HepG2 (cell line): ENCODE measurements at regions not wholly inside any gene's neighbourhood (a gene's known extent, or its start where the extent isn't known, plus 50 kb on each side); places are given as distances from the start of the nearest gene placed in this dataset.

Source experiments
- ATAC-seq: fragments of 200-7000 bp; cut with Tn5 transposase; 3 replicates; pipeline ENCODE4 v1.9.1; 2020; ENCODE audit warnings: mild to moderate bottlenecking, moderate library complexity
- BruUV-seq: library from RNA; stranded (reverse); fragments of 400-500 nt; replicated peaks from 2 replicates; lab custom pipeline; 2021; lab: Mats Ljungman, UMichigan
- CTCF ChIA-PET: fragments of 300-600 bp; formaldehyde crosslinking; extraction: SDS; loops from one replicate; lab custom pipeline; 2021; ENCODE audit warnings: low total read pairs, inconsistent platforms, low intra/inter-chr PET ratio; lab: Yijun Ruan, JAX
- POLR2A ChIA-PET: fragments of 350-600 bp; sonication (Branson Sonifier 250); formaldehyde crosslinking; loops from one replicate; lab custom pipeline; 2020; ENCODE audit warnings: antibody characterized with exemption, inconsistent platforms; lab: Yijun Ruan, JAX
- DNase-seq: peaks from one replicate; pipeline ENCODE4 v3.0.0-alpha.2; 2015; ENCODE audit warnings: low spot score
- FAIRE-seq: peaks from 3 replicates; lab custom pipeline; 2011; peaks lifted over from hg19 to GRCh38; lab: Jason Lieb, UNC
- H2AFZ ChIP-seq: one replicate; pipeline ENCODE4 v1.6.1; 2011; ENCODE audit warnings: low read length, inconsistent platforms
- H3K27ac ChIP-seq: fragments of 300-600 bp; 3 replicates; pipeline ENCODE4 v1.8.0; 2011; ENCODE audit warnings: mixed run types, mild to moderate bottlenecking, mixed read lengths, low read length, inconsistent platforms; ENCODE audit not compliant: insufficient read depth; ENCODE audit errors: extremely low read length
- H3K27me3 ChIP-seq, 2 experiments: fragments of 200-600 bp in 1 of 2; 2 replicates in 1 of 2; 3 replicates in 1 of 2; pipeline versions ENCODE4 v1.6.0 to v1.8.0; 2011; ENCODE audit warnings: low read length in 2 of 2, mild to moderate bottlenecking in 2 of 2, moderate library complexity in 2 of 2, inconsistent platforms in 1 of 2; ENCODE audit not compliant: insufficient read depth in 2 of 2, control insufficient read depth in 1 of 2
- H3K36me3 ChIP-seq, 2 experiments: fragments of 200-600 bp in 1 of 2; replicated peaks in 1 of 2; 2 replicates in 1 of 2; 3 replicates in 1 of 2; pipeline versions ENCODE4 v1.5.1 to v1.8.0; 2011; ENCODE audit warnings: low read length in 2 of 2, inconsistent platforms in 1 of 2; ENCODE audit not compliant: insufficient read depth in 2 of 2, control insufficient read depth in 1 of 2
- H3K4me1 ChIP-seq: 2 replicates; pipeline ENCODE4 v1.5.1; 2012; ENCODE audit warnings: low read length, inconsistent platforms; ENCODE audit not compliant: insufficient read depth
- H3K4me2 ChIP-seq: 2 replicates; pipeline ENCODE4 v1.6.0; 2011; ENCODE audit warnings: low read depth, low read length, inconsistent platforms
- H3K4me3 ChIP-seq, 3 experiments: fragments of 200-600 bp in 1 of 3; sonication (generic), shearing (Covaris generic) in 1 of 3; replicated peaks in 1 of 3; 2 replicates each; pipeline ENCODE4 v1.5.1; 2011 to 2016; ENCODE audit warnings: low read length in 3 of 3, inconsistent platforms in 2 of 3, low read depth in 2 of 3, mild to moderate bottlenecking in 2 of 3, control low read depth in 1 of 3, mixed read lengths in 1 of 3; ENCODE audit not compliant: insufficient read depth in 1 of 3
- H3K79me2 ChIP-seq: one replicate; pipeline ENCODE4 v1.6.1; 2011; ENCODE audit warnings: low read length, inconsistent platforms; ENCODE audit not compliant: insufficient read depth
- H3K9ac ChIP-seq: 2 replicates; pipeline ENCODE4 v1.6.0; 2011; ENCODE audit warnings: mild to moderate bottlenecking, low read depth, low read length, inconsistent platforms; ENCODE audit not compliant: insufficient read depth
- H3K9me3 ChIP-seq: 2 replicates; pipeline ENCODE4 v1.5.1; 2012; ENCODE audit warnings: mild to moderate bottlenecking, low read length
- H4K20me1 ChIP-seq: 2 replicates; pipeline ENCODE4 v1.6.0; 2011; ENCODE audit warnings: inconsistent platforms, mild to moderate bottlenecking, low read length, moderate library complexity; ENCODE audit not compliant: insufficient read depth
- BRD4 ChIP-seq: sonication (generic); formaldehyde crosslinking; IDR thresholded peaks from 2 replicates; pipeline ENCODE4 v1.4.0; 2020; ENCODE audit warnings: missing genetic modification reagents
- CAMTA2 ChIP-seq: sonication (generic); formaldehyde crosslinking; IDR thresholded peaks from 2 replicates; pipeline ENCODE4 v1.4.0; 2020; ENCODE audit warnings: mild to moderate bottlenecking, missing genetic modification reagents, borderline replicate concordance
- CENPT ChIP-seq: sonication (generic); formaldehyde crosslinking; IDR thresholded peaks from 2 replicates; pipeline ENCODE4 v1.8.0; 2022; ENCODE audit warnings: low read depth, mild to moderate bottlenecking, moderate library complexity, missing genetic modification reagents
- EZH2 ChIP-seq: conservative IDR thresholded peaks from 2 replicates; pipeline ENCODE4 v1.6.1; 2012; ENCODE audit warnings: mild to moderate bottlenecking, low read depth, low read length, moderate library complexity
- MIER3 ChIP-seq: IDR thresholded peaks from 2 replicates; pipeline ENCODE4 v1.6.1; 2016; ENCODE audit warnings: missing compliant biosample characterization, borderline replicate concordance
- REL ChIP-seq: sonication (generic); formaldehyde crosslinking; conservative IDR thresholded peaks from 2 replicates; pipeline ENCODE4 v1.8.0; 2022; ENCODE audit warnings: mild to moderate bottlenecking, missing genetic modification reagents, moderate library complexity
- REPIN1 ChIP-seq: sonication (generic); formaldehyde crosslinking; IDR thresholded peaks from 2 replicates; pipeline ENCODE4 v1.8.0; 2022; ENCODE audit warnings: missing genetic modification reagents, low read depth, mild to moderate bottlenecking, borderline replicate concordance
- TAF1 ChIP-seq: sonication (generic); formaldehyde crosslinking; IDR thresholded peaks from 2 replicates; pipeline ENCODE4 v1.4.0; 2020; ENCODE audit warnings: missing genetic modification reagents
- ZFP36 ChIP-seq: fragments of 150-350 bp; IDR thresholded peaks from 2 replicates; pipeline ENCODE4 v1.6.1; 2018; ENCODE audit warnings: borderline replicate concordance, low read length, low read depth; ENCODE audit not compliant: partially characterized antibody
- ZFYVE20 ChIP-seq: sonication (generic); formaldehyde crosslinking; IDR thresholded peaks from 2 replicates; pipeline ENCODE4 v1.8.0; 2023; ENCODE audit warnings: low read depth, mild to moderate bottlenecking, moderate library complexity, missing genetic modification reagents, borderline replicate concordance
- ZNF3 ChIP-seq: IDR thresholded peaks from 2 replicates; pipeline ENCODE4 v1.7.0; 2017; ENCODE audit warnings: inconsistent platforms
- ZNF30 ChIP-seq: sonication (generic); formaldehyde crosslinking; IDR thresholded peaks from 2 replicates; pipeline ENCODE4 v1.5.0; 2020; ENCODE audit warnings: mild to moderate bottlenecking, missing genetic modification reagents
- ZNF354B ChIP-seq: sonication (generic); formaldehyde crosslinking; IDR thresholded peaks from 2 replicates; pipeline ENCODE4 v1.8.0; 2022; ENCODE audit warnings: mild to moderate bottlenecking, missing genetic modification reagents
- ZNF547 ChIP-seq: sonication (generic); formaldehyde crosslinking; IDR thresholded peaks from 2 replicates; pipeline ENCODE4 v1.5.1; 2020; ENCODE audit warnings: mild to moderate bottlenecking, missing genetic modification reagents
- ZNF879 ChIP-seq: sonication (generic); formaldehyde crosslinking; IDR thresholded peaks from 2 replicates; pipeline ENCODE4 v1.8.1; 2023; ENCODE audit warnings: missing genetic modification reagents
- WGBS: methylation state at CpG from one replicate; pipeline ENCODE4 v1.1.6; 2017; ENCODE audit warnings: low lambda C conversion rate; 5-methylcytosine and 5-hydroxymethylcytosine counted together
- in situ Hi-C: cut with HindIII; loops from 2 replicates; pipeline ENCODE4 v1.10.0; 2017; ENCODE audit warnings: low pct_unique_long_range_greater_than_20kb; ENCODE audit not compliant: extremely low pct_ligation_motif_present
- intact Hi-C: fragments of 100-400 bp; cut with micrococcal nuclease; formaldehyde crosslinking; loops from one replicate; pipeline ENCODE4 v1.10.0; 2022; ENCODE audit not compliant: unreplicated experiment

DNA sequence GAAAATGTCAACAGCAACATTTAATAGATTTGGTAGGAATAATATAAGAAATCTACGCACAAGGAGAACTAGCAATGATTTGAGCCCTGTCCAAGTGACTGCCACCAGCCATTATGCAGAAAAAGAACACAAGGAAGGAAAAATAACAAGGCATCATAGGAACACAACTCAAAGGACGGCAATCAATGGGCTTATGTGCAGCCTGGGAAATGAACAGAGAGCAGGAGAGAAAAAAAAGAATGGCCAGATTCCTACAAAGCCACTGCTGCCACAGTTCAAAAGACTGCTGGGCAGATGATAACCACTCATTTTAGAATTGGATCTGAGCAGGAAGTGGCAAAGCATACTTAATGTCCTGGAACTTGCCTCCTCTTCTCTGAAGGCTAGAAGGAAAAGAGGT lies 274.3 kb upstream of the CAMK1G start:
- no peak overlapping the region for H3K9ac ChIP-seq
- WGBS, result 0% methylated on average over 2 of the region's 2 CpGs
- POLR2A ChIA-PET, result no interaction called here
- CTCF ChIA-PET, result no interaction called here
- no peaks in the 10 kb centered on the region for H3K27me3 ChIP-seq
- no peak for TF ChIP-seq MIER3
- no peak for TF ChIP-seq ZNF30 (CRISPR knock-in tag)
- no peak for TF ChIP-seq ZNF879 (CRISPR knock-in tag)
- no TSS peak for BruUV-seq
- intact Hi-C loops (no loop called here), in situ Hi-C loops (no loop called here)
- no peaks in the 10 kb centered on the region for H4K20me1 ChIP-seq
- H3K4me1 ChIP-seq, result no peaks in the 10 kb centered on the region
- no peaks in the 10 kb centered on the region for H3K79me2 ChIP-seq
- no peaks in the 10 kb centered on the region for H3K36me3 ChIP-seq
- no peak overlapping the region for H3K4me3 ChIP-seq
- no peak for ATAC-seq
- H3K27ac ChIP-seq, result no peak overlapping the region
- no peaks in the 10 kb centered on the region for H3K9me3 ChIP-seq
- no peak overlapping the region for H2AFZ ChIP-seq
- H3K4me2 ChIP-seq, result no peak overlapping the region
- DNase-seq, result no peak
- FAIRE-seq, result no peak

DNA sequence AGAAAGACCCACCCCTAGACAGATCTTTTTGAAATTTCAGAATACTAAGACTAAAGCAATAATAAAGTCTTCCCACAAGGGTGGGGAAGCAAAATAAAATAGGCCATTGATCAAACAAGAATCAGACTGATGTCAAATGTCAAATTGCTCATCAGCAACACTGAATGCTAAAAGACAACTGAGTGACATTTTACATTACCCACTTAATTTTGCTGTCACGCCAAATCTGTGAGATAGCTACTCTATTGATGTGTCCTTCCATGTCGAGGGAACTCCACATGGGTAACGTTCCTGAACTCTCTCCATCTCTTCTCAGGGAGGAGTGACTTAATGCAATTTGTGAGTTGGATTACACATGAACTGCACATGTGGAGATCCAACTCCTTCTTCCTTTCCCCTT lies 271.7 kb upstream of the CAMK1G start:
- in situ Hi-C loops (no loop called here), intact Hi-C loops (no loop called here)
- Histone ChIP-seq H3K27me3 (no peaks in the 10 kb centered on the region), H3K27ac (no peak overlapping the region), H2AFZ (no peak overlapping the region), H3K4me1 (no peaks in the 10 kb centered on the region), H3K9ac (no peak overlapping the region), H3K79me2 (no peaks in the 10 kb centered on the region), H4K20me1 (no peaks in the 10 kb centered on the region), H3K9me3 (no peaks in the 10 kb centered on the region), H3K4me2 (no peak overlapping the region)
- FAIRE-seq, result no peak
- DNase-seq, result no peak
- BruUV-seq, result no TSS peak
- TF ChIP-seq ZFYVE20 (CRISPR knock-in tag) (no peak), ZFP36 (no peak), CAMTA2 (CRISPR knock-in tag) (no peak), CENPT (CRISPR knock-in tag) (no peak), ZNF547 (CRISPR knock-in tag) (no peak), ZNF354B (CRISPR knock-in tag) (no peak), REL (CRISPR knock-in tag) (no peak), TAF1 (CRISPR knock-in tag) (no peak), REPIN1 (no peak), BRD4 (CRISPR knock-in tag) (no peak), EZH2 (no peak), ZNF3 (CRISPR knock-in tag) (no peak)
- TF ChIP-seq, all 625 proteins: peak for 0
- CTCF ChIA-PET, result no interaction called here
- 3% methylated on average over 3 of the region's 3 CpGs for WGBS
- ATAC-seq, result no peak
- Histone ChIP-seq H3K36me3 (no peaks in the 10 kb centered on the region), H3K4me3 (no peak overlapping the region)
- POLR2A ChIA-PET, result no interaction called here
